Caki2 (cell line): ENCODE measurements at regions not wholly inside any gene's neighbourhood (a gene's known extent, or its start where the extent isn't known, plus 50 kb on each side); places are given as distances from the start of the nearest gene placed in this dataset.
A peak's percentile ranks its signal among the peaks of the same experiment; 100 is the strongest.

Experiments used
- DNase-seq: peaks from one replicate; pipeline ENCODE4 v3.0.0-alpha.2; 2015; ENCODE audit warnings: low read depth
- in situ Hi-C: cut with HindIII; loops from 2 replicates; pipeline ENCODE4 v1.10.0; 2016; ENCODE audit warnings: low sequenced_read_pairs, low pct_unique_long_range_greater_than_20kb, mixed read lengths

DNA sequence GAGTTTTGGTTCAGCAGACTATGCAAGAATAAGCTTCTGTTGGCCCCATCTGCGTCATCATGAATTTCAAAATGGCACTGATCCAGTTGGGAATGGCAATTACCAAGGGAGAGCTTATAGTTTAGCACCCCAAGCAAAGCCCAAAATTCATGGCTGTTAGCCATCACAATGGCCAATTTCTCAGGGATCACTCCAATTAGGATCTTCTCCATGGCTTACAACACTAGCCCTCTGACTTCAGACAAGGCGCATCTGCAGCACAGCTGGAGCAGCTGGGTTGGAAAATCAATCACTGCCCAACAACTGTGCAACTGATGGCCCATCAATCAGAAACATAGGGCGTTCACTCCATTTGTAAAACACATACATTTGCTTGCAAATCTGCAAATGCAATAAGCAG is 273.6 kb downstream of the SRBD1 start:
- in situ Hi-C loops: no loop called here
- DNase-seq: no peak

DNA sequence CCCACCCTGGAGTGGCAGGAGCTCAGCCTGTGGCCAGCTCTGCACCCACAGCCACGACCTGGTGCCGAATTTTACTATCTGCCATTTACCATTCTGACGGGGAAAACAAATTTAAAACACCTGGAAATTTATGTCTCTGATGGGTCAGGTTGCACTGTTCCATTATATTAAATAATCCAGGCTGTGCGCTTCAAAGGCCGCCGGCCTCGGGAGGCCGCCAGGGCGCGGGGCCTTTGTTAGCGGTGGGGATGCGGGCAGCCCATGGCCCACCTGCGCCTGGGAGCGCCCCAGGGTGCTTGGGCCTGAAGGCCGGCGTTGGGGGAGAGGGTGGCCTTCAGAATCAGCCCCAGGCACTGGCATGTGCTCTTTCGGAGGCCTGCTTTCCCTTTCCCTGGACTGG is 276.9 kb downstream of the SRBD1 start:
- in situ Hi-C loops: no loop called here
- no peak for DNase-seq

DNA sequence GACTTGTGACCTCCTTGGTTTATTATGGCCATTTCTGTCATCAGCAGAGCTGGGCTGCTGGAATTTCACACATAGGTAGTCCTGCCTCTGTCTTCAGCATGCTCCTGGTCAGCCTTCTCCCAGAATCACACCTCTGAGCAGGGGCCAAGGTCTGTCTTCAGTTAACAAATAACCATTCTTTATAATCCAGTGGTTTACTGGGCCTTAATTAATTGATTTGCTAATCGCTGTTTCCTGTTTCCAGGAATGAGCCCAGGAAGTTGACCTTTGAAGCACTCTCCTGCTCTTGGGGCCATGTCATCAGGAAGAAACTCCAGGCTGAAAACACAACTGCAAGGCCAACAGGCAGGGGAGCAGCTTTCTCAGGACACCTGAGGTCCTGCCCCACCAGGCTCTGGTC is 278.5 kb downstream of the SRBD1 start:
- in situ Hi-C loops: no loop called here
- no peak for DNase-seq

DNA sequence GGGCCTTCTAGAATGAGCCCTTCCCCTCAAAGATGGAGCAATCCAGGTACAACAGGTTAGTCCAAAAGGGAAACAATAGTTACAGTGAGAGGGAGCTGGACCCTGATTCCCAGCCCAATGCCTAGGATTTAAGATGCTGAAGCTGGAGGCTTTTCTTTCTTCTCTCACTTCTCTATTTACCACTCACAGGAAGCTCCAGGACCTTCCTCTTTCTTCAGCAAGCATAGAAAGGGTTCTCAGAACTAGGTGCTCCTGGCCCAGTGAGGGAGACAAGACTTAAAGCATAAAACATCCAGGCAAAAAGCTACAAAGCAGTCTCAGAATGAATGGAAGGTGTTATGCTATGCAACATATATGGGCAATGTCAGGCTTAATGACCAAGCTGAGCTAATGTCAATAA is 279.0 kb downstream of the SRBD1 start:
- DNase-seq: no peak
- in situ Hi-C loops: no loop called here

DNA sequence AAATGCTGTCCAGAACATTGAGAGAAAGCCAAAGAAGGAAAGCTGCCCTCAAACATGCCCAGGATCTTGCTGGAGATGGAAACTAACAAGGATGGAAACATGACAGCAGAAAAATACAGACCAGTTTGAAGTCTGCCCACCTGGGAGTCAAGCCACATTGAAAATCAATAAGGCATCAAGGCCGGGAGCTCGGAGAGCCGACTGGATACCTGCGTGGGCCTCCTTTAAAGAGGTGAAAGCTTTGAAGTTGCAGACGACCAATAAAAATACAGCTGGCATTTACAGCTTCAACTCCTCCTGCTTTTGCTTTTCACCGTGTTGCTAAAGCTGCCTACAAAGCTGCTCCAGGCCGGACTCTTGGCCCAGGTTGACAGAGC is 279.7 kb downstream of the SRBD1 start:
- DNase-seq: no peak
- in situ Hi-C loops: no loop called here

DNA sequence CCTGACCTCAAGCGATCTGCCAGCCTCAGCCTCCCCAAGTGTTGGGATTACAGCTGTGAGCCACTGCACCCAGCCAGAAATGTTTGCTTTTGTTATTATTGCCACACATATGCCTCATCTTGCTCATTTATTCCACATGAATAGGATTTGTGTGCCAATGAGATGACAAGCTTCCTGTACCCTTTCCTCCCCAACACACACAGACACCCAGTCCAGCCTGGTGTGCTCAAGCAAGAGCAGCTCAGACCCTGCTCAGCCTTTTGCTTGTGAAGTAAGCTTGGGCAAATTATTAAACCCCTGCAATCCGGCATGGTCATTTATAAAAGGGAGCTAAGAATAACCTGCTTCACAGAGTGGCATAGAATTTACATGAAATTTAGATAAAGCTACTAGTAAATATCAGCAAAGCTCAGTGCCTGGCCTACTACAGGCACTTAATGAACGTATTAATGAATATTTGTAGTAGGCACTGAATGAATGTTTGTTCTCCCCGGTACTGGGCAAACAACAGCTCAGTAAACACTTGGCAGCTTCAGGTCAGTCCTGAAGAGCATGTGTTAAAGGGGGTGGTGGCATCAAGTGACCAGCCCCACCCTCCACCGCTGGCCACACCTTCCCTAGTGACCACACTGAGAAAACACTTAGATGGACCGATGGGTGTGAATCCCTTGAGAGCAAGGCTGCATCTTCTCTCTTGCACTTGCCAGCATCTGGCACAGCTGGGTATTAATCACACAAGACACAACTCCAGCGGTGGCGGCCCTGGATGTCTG is 280.2 kb downstream of the SRBD1 start:
- in situ Hi-C loops: no loop called here
- DNase-seq: peak; percentile 37

DNA sequence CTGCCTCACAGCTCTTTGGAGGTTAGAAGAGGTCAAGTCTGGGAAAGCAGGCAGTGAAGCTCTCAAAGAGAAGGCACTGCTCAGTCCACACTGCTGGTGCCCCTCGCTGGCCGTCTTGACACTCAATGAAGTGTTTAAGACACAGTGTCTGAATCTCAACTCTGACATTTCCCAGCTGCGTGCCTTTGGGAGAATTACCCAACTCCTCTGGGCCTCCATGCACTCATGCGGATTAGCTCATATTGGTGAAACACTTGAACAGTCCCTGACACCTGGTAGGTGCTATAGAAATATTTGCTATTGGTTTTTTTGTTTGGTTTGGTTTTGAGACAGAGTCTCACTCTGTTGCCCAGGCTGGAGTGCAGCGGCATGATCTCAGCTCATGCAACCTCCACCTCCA is 281.0 kb downstream of the SRBD1 start:
- DNase-seq: no peak
- in situ Hi-C loops: no loop called here

DNA sequence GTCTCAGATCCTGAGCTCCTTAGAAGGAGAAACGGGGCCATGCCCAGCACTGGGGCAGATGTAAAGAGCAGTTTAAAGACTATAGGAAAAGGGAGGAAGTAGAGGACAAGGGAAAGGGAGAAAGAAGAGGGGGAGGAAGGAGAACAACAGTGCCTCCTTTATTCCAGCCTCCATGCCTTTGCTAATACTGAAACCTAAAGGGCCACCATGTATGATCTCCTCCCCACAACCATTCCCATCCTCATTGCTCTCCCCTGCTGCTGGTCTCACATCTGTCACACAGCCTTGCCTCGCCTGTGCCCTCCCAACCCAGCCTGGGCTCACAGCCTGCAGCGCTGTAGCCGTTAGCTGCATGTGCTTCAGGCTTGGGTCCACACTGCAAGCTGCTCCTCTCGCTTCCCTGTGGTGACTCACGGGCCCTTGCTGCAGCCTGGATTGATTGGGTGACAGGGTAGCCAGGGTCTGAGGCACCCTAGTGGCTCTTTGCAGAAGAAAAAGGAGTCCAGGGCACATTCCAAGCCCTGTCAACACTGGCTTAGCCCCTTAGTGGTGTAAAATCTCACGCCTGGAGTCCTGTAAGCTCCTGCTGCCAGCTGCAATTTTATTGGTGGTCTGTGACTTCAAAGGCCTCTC is 281.9 kb downstream of the SRBD1 start:
- in situ Hi-C loops: no loop called here
- peak; percentile 52 for DNase-seq

DNA sequence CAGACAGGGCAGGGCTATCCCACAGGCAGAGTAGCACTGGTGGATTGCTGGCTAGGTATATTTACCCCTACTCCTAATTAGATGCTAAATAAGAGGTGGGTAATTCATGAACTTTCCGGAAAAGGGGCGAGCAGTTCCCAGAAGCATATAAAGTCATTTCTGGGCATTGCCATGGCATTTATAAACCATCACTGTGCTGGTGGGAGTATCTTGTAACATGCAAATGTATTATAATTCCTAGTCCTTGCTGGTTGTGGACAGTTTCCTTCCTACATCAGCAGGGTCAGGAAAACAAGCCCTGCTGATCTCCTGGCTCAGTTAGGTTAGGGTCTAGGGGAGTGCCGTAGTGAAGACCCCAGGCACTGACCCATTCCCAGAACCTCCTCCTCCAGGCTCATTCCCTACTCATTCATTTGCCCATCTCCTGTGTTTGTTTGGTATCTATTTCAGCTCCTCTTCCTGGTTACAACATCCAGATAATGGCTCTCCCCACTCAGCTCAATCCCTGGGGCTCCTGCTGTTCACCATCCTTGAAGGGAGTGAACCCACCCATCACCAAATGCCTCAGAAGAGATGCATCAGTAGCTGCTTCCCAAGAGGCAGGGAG is 282.7 kb downstream of the SRBD1 start:
- no peak for DNase-seq
- in situ Hi-C loops: no loop called here

DNA sequence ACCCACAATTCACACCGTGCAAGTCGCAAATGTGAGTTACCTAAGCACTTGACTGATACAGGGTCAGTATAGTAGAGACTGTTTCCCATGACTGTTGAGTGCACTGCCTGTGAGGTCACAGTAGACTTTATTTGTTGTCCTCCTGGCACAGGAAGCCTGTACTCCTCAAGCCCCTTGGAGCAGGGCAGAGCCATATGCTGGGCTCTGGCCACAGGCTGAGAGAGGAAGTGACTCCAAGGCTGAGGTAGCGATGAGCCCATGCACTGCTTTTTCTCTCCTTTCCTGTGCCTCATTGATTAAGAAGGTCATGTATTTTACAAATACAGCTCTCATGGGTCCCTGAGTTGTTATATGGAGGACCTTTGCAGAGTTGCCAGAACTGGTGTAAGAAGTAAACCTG is 287.7 kb downstream of the SRBD1 start:
- DNase-seq: no peak
- in situ Hi-C loops: no loop called here

DNA sequence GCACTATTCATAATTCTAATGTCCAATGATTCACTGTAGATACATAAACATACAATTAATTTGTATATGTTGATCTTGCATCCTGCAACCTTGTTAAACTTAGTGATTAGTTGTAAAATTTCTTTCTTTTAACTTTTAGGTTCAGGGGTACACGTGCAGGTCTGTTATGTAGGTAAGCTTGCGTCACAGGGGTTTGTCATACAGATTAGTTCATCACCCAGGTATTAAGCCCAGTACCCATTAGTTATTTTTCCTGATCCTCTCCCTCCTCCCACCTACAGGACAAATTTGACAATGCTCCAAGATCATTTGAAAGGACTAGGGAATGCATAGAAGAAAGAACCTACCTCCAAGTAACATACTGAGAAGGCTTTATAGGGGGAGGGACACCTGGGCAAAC is 290.1 kb downstream of the SRBD1 start:
- in situ Hi-C loops: no loop called here
- no peak for DNase-seq

DNA sequence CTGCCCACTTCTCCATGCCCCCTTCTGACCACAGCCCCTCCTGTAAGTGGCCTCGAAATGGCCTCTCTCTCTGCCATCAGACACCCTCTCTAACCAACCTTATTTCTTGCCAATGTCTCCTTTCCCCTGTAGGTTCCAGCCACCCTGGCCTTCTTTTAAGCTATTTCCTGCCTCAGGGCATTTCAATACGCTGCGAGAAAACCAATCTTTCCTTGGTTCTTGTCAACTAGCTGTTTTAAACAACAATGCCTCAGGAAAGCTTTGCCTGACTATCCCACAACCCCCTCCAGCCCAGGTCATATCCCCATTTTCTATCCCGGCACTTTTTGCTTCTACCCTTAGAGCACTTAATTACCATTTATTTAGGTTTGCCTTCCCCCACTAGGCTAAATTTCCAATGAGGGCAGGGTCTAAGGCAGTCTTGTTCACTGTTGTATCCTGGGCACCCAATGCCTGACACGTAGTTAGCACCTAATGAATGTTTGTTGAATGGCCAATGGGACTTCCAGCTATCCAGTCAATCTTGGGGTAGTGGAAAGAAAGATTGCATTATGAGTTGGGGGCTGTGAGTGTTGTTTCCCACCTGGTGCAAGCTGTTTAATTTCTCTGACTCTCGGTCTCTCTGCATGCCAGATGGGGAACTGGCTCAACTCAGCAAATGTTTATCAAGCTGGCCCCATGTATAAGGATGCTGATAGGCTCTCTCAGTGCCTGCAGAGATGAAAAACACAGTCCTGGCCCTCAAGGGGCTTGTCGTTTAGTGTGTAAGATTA is 291.2 kb downstream of the SRBD1 start:
- in situ Hi-C loops: no loop called here

DNA sequence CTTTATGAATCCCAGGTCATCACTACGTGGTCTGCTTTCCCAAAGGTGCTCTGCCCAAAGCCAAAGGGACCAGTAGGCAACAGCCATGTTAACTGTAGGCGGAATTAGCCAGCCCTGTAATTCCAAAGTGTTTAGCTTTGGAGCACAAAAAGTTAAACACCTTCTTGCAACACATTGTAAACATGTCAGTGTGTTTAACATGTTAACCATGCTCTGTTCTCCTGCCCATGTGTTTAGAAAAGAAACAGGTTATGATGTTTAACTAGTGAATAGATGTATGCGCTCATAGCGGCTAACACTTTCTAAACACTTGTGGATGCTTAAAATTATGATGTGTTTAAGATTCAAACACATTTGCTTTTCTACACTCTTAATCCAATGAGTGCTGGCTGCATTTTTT is 292.4 kb downstream of the SRBD1 start:
- no peak for DNase-seq
- in situ Hi-C loops: no loop called here

More for the DNA sequence above, 291.2 kb downstream of the SRBD1 start:
- no peak for DNase-seq

DNA sequence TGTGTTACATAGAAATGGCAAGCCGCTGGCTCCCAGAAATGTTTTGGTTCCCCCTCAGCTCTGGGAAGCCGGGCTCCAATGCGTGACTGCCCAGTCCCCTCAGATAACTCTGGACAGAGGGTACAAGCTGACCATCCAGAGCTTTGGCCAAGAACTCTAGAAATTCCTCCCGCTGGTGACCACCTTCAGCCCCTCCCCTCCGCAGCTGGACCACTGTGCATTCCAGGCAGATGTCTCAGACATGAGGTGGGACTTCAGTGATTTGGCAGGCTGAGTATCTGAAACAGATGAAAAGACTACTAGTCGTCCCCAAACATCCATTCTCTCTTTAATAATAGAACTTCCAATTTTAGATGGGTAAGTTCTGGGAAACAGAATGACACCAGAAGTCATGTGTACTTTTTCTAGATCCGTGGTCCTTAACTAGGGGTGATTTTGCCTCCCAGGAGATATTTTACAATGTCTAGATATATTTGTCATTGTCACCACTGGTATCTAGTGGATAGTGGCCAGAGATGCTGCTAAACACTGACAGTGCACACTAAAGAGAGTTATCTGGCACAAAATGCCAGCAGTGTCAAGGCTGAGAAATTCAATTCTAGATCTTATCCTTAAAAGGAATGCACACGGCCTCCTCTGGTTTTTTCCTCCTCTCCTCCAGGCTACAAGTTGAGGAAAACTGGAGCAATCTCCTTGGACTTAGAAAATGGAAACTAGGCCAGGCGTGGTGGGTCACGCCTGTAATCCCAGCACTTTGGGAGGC is 294.3 kb downstream of the SRBD1 start:
- DNase-seq: no peak
- in situ Hi-C loops: no loop called here

DNA sequence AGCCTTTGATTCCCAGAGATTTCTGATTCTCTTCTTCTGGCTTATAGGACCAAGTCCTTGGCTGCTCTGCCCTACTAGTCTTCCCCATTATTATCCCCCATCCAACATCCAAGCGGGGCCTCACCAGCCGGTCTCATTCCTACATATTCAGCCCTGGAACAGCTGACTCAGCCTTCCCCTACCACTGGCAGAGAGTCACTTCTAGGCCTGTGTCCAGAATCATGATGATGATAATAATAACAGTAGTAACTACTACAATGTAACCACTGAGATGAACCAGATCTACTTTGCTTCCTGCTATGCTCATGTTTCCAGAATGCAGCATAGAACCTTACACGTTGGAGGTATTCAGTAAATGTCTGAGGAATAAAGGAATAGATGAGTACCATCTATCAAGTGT is 295.2 kb downstream of the SRBD1 start:
- in situ Hi-C loops: no loop called here
- no peak for DNase-seq

DNA sequence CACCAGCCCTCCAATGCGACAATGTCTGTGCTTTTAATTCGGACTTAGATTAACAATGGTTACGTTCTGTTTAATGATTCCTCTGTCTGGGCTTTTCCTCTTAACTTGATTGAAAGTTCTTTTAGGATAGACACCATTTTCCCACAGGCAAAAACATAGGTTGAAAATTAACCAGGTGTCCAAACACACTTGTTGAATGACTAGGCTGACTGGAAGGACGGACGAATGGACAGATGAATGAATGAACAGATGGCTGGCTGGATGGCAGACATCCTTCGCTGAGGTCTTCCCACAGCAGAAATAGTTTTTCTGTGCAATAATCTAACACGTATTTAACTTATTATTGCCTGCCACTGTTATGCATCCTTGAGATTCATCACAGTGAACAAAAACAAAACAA is 298.8 kb downstream of the SRBD1 start:
- peak; percentile 39 for DNase-seq
- in situ Hi-C loops: no loop called here

DNA sequence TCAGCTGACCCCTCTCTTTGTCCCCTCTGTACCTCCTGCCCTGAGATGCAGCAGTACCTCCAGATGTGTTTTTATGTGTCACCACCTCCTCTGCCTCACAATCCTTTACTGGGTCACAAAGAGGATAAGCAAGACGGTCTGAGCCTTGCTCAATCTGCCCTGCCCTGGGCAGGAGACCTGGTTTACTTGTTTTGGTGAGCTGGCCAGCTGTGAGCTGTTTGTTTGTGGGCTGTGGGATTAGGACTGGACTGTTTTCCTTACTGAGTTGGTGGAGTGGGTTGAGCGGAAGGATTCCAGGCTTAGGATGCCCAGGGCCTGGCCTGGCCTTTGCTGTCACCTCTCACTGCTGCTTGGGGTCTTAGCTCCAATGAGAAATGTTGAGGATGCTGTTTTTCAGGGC is 299.5 kb downstream of the SRBD1 start:
- DNase-seq: no peak
- in situ Hi-C loops: no loop called here

DNA sequence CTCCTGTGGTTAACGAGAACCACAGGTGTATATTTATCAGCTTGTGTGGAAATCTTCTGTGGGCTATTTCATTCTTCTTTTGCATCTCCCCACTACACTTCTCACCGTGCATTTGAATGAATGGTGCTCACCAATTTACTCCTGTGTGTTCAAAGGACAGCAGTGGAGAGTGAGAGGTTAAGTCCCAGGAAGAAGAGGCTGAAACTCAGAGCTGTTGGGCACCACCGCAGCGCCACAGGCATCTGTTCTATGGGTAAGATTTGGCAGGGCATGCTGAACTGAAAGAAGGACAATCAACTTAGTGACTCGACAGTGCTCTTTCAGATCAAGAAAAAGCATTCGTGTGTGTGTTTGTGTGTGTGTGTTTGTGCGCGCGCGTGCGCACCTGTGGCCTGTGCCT is 297.9 kb upstream of the SIX2 start:
- DNase-seq: no peak
- in situ Hi-C loops: no loop called here
